IMR-90 (cell line): ENCODE measurements at regions not wholly inside any gene's neighbourhood (a gene's known extent, or its start where the extent isn't known, plus 50 kb on each side); places are given as distances from the start of the nearest gene placed in this dataset.
A peak's percentile ranks its signal among the peaks of the same experiment; 100 is the strongest.

Experiments used
- ATAC-seq: fragments of 200-7000 bp; cut with Tn5 transposase; 2 replicates; pipeline ENCODE4 v1.9.1; 2020; ENCODE audit warnings: low read depth, mild to moderate bottlenecking, moderate library complexity
- BruUV-seq: library from RNA; stranded (reverse); fragments of 400-500 nt; replicated peaks from 2 replicates; lab custom pipeline; 2021; lab: Mats Ljungman, UMichigan
- CTCF ChIA-PET: fragments of 300-600 bp; formaldehyde crosslinking; extraction: SDS; loops from one replicate; lab custom pipeline; 2021; ENCODE audit warnings: antibody characterized with exemption; lab: Yijun Ruan, JAX
- POLR2A ChIA-PET: fragments of 300-600 bp; sonication (Branson Sonifier 250); formaldehyde crosslinking; loops from one replicate; lab custom pipeline; 2022; ENCODE audit warnings: antibody characterized with exemption; ENCODE audit not compliant: unreplicated experiment; lab: Charles Lee
- DNase-seq: peaks from one replicate; pipeline ENCODE4 v3.0.0; 2013
- H2AFZ ChIP-seq: replicated peaks from 2 replicates; pipeline ENCODE3; 2013; ENCODE audit warnings: low read length, mild to moderate bottlenecking; ENCODE audit not compliant: poor library complexity
- H2AK5ac ChIP-seq: 2 replicates; pipeline ENCODE4 v1.6.1; 2013; ENCODE audit warnings: low read depth, low read length, inconsistent platforms
- H2AK9ac ChIP-seq: replicated peaks from 2 replicates; pipeline ENCODE3; 2013; ENCODE audit warnings: mild to moderate bottlenecking, low read depth, low read length, moderate library complexity; ENCODE audit not compliant: poor library complexity
- H2BK120ac ChIP-seq: 2 replicates; pipeline ENCODE4 v1.6.1; 2013; ENCODE audit warnings: low read depth, low read length, inconsistent platforms
- H2BK15ac ChIP-seq: 3 replicates; pipeline ENCODE4 v1.6.1; 2013; ENCODE audit warnings: low read depth, low read length, inconsistent platforms
- H2BK20ac ChIP-seq: 2 replicates; pipeline ENCODE4 v1.6.1; 2013; ENCODE audit warnings: low read depth, mild to moderate bottlenecking, inconsistent platforms, low read length, moderate library complexity
- H2BK5ac ChIP-seq: 2 replicates; pipeline ENCODE4 v1.6.1; 2013; ENCODE audit warnings: mild to moderate bottlenecking, low read depth, low read length, inconsistent platforms; ENCODE audit not compliant: poor library complexity, severe bottlenecking
- H3K14ac ChIP-seq: replicated peaks from 2 replicates; pipeline ENCODE4 v1.6.1; 2013; ENCODE audit warnings: low read depth, low read length, inconsistent platforms
- H3K18ac ChIP-seq: 2 replicates; pipeline ENCODE4 v1.6.1; 2013; ENCODE audit warnings: low read depth, low read length, control low read depth
- H3K23ac ChIP-seq: 2 replicates; pipeline ENCODE4 v1.6.1; 2013; ENCODE audit warnings: low read depth, low read length, inconsistent platforms
- H3K27ac ChIP-seq: 2 replicates; pipeline ENCODE4 v1.5.1; 2013; ENCODE audit warnings: mild to moderate bottlenecking, control low read depth, low read length; ENCODE audit not compliant: insufficient read depth
- H3K27me3 ChIP-seq: 2 replicates; pipeline ENCODE4 v1.6.1; 2013; ENCODE audit warnings: low read length; ENCODE audit not compliant: control insufficient read depth, insufficient read depth
- H3K36me3 ChIP-seq: 2 replicates; pipeline ENCODE4 v1.6.1; 2013; ENCODE audit warnings: low read length, mixed read lengths; ENCODE audit not compliant: control insufficient read depth, insufficient read depth
- H3K4ac ChIP-seq: 2 replicates; pipeline ENCODE4 v1.6.1; 2013; ENCODE audit warnings: low read depth, low read length, inconsistent platforms
- H3K4me1 ChIP-seq: 2 replicates; pipeline ENCODE4 v1.6.1; 2013; ENCODE audit warnings: low read length, mixed read lengths; ENCODE audit not compliant: control insufficient read depth, insufficient read depth
- H3K4me2 ChIP-seq: 2 replicates; pipeline ENCODE4 v1.6.1; 2013; ENCODE audit warnings: low read depth, mild to moderate bottlenecking, control low read depth, low read length, moderate library complexity
- H3K4me3 ChIP-seq: 2 replicates; pipeline ENCODE4 v1.5.1; 2013; ENCODE audit warnings: low read depth, mild to moderate bottlenecking, control low read depth, low read length, moderate library complexity; ENCODE audit not compliant: insufficient read depth
- H3K56ac ChIP-seq: 2 replicates; pipeline ENCODE4 v1.6.1; 2013; ENCODE audit warnings: low read length, inconsistent platforms; ENCODE audit not compliant: insufficient read depth; ENCODE audit errors: extremely low read depth
- H3K79me1 ChIP-seq, 2 experiments: 2 replicates each; pipeline ENCODE4 v1.6.1; 2013; ENCODE audit warnings: low read length in 2 of 2, inconsistent platforms in 1 of 2, low read depth in 1 of 2
- H3K9ac ChIP-seq: 2 replicates; pipeline ENCODE4 v1.6.1; 2013; ENCODE audit warnings: low read depth, low read length, control low read depth
- H3K9me1 ChIP-seq: 2 replicates; pipeline ENCODE4 v1.6.1; 2013; ENCODE audit warnings: low read length, inconsistent platforms; ENCODE audit not compliant: insufficient read depth
- H3K9me3 ChIP-seq: 2 replicates; pipeline ENCODE4 v1.6.1; 2013; ENCODE audit warnings: low read length; ENCODE audit not compliant: control insufficient read depth, insufficient read depth
- H4K20me1 ChIP-seq: 2 replicates; pipeline ENCODE4 v1.6.1; 2013; ENCODE audit warnings: low read length, inconsistent platforms; ENCODE audit not compliant: insufficient read depth
- H4K5ac ChIP-seq: 2 replicates; pipeline ENCODE4 v1.6.1; 2013; ENCODE audit warnings: mild to moderate bottlenecking, low read depth, low read length, control low read depth
- H4K8ac ChIP-seq, 2 experiments: 2 replicates each; pipeline ENCODE4 v1.6.1; 2013; ENCODE audit warnings: low read depth in 2 of 2, low read length in 2 of 2, control low read depth in 1 of 2, inconsistent platforms in 1 of 2
- H4K91ac ChIP-seq: 2 replicates; pipeline ENCODE4 v1.6.1; 2013; ENCODE audit warnings: low read depth, low read length, inconsistent platforms; ENCODE audit not compliant: insufficient read depth
- BHLHE40 ChIP-seq: fragments of 150-350 bp; IDR thresholded peaks from 2 replicates; pipeline ENCODE4 v1.6.1; 2016; ENCODE audit warnings: mild to moderate bottlenecking, low read depth, low read length
- CEBPB ChIP-seq: IDR thresholded peaks from 2 replicates; pipeline ENCODE4 v1.6.1; 2012; ENCODE audit warnings: low read depth, low read length, improper control_type of control experiment
- CHD1 ChIP-seq: IDR thresholded peaks from 2 replicates; pipeline ENCODE4 v1.6.1; 2012; ENCODE audit warnings: low read depth, low read length, improper control_type of control experiment
- FOS ChIP-seq: fragments of 150-350 bp; IDR thresholded peaks from 2 replicates; pipeline ENCODE4 v1.6.1; 2016; ENCODE audit warnings: low read depth, low read length
- MAZ ChIP-seq: IDR thresholded peaks from 2 replicates; pipeline ENCODE4 v1.6.1; 2012; ENCODE audit warnings: low read depth, mild to moderate bottlenecking, low read length, improper control_type of control experiment, moderate library complexity, borderline replicate concordance
- MXI1 ChIP-seq: IDR thresholded peaks from 2 replicates; pipeline ENCODE4 v1.6.1; 2012; ENCODE audit warnings: low read depth, mild to moderate bottlenecking, low read length, moderate library complexity, borderline replicate concordance
- NFE2L2 ChIP-seq: fragments of 150-350 bp; IDR thresholded peaks from 2 replicates; pipeline ENCODE4 v1.6.1; 2016; ENCODE audit warnings: low read depth, mild to moderate bottlenecking, low read length
- POLR2A ChIP-seq: IDR thresholded peaks from 2 replicates; pipeline ENCODE4 v1.6.1; 2012; ENCODE audit warnings: mild to moderate bottlenecking, low read depth, low read length
- RCOR1 ChIP-seq: IDR thresholded peaks from 2 replicates; pipeline ENCODE4 v1.6.1; 2012; ENCODE audit warnings: mild to moderate bottlenecking, low read length, improper control_type of control experiment; ENCODE audit not compliant: insufficient replicate concordance
- RFX5 ChIP-seq: IDR thresholded peaks from 2 replicates; pipeline ENCODE4 v1.8.0; 2012; ENCODE audit warnings: low read depth, mild to moderate bottlenecking, low read length, moderate library complexity
- SMC3 ChIP-seq: fragments of 150-350 bp; IDR thresholded peaks from 2 replicates; pipeline ENCODE4 v1.6.1; 2016; ENCODE audit warnings: low read depth, mild to moderate bottlenecking, antibody characterized with exemption, low read length, moderate library complexity
- WGBS, 2 experiments: methylation state at CpG; one replicate each; pipeline versions ENCODE4 v1.1.5 to v1.1.7; 2013; ENCODE audit warnings: missing lambda C conversion rate in 2 of 2; ENCODE audit not compliant: insufficient read length in 1 of 2; ENCODE audit errors: extremely low coverage in 2 of 2; 5-methylcytosine and 5-hydroxymethylcytosine counted together
- dilution Hi-C: fragments of 300-500 bp; cut with HindIII; formaldehyde crosslinking; loops from one replicate; pipeline ENCODE4 v1.14.3; 2018; ENCODE audit warnings: low sequenced_read_pairs; ENCODE audit not compliant: unreplicated experiment
- in situ Hi-C: fragments of 300-500 bp; cut with MboI; formaldehyde crosslinking; loops from 3 replicates; pipeline ENCODE4 v1.14.3; 2019; ENCODE audit warnings: low sequenced_read_pairs, inconsistent platforms, mixed read lengths
- intact Hi-C: fragments of 100-400 bp; cut with micrococcal nuclease; formaldehyde crosslinking; loops from 2 replicates; pipeline ENCODE4 v1.10.0; 2022
- TF ChIP-seq, protein P1 (sequence below): fragments of 150-350 bp; IDR thresholded peaks from 2 replicates; pipeline ENCODE4 v1.6.1; 2017; ENCODE audit warnings: mild to moderate bottlenecking, antibody characterized with exemption, low read length, low read depth
- TF ChIP-seq, protein P2 (sequence below): conservative IDR thresholded peaks from 2 replicates; pipeline ENCODE4 v1.5.1; 2012; ENCODE audit warnings: mild to moderate bottlenecking, low read depth, low read length, improper control_type of control experiment
- TF ChIP-seq, protein P3 (sequence below): fragments of 150-350 bp; IDR thresholded peaks from 2 replicates; pipeline ENCODE4 v1.6.1; 2016; ENCODE audit warnings: low read depth, mild to moderate bottlenecking, low read length, moderate library complexity, borderline replicate concordance

DNA sequence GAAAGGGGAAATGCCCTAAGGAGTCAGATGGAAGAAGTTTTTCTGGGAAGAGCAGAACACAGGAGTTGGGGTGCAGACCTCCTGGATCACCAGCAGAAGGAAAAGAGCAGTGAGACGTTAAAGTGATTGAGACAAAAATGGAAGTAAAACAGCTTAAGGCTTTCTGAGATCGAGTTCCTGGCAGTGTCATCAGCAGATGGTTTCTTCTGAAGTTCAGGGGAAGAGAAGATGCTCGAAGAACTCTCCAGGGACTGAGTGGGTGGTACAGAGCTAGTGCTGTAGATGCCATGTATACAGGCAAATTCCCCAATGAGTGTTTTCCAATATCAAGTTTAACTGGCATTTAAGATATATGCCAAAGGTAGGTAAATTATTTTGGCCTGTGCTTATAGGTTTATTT is 272.2 kb upstream of the KLF12 start:
- TF ChIP-seq RCOR1 (no peak), CHD1 (no peak), RFX5 (no peak), CEBPB (no peak), FOS (no peak), POLR2A (no peak), SMC3 (no peak), BHLHE40 (no peak), MXI1 (no peak), NFE2L2 (no peak), MAZ (no peak)
- TF ChIP-seq, protein P1, sequence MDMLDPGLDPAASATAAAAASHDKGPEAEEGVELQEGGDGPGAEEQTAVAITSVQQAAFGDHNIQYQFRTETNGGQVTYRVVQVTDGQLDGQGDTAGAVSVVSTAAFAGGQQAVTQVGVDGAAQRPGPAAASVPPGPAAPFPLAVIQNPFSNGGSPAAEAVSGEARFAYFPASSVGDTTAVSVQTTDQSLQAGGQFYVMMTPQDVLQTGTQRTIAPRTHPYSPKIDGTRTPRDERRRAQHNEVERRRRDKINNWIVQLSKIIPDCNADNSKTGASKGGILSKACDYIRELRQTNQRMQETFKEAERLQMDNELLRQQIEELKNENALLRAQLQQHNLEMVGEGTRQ = no peak
- TF ChIP-seq, protein P2, sequence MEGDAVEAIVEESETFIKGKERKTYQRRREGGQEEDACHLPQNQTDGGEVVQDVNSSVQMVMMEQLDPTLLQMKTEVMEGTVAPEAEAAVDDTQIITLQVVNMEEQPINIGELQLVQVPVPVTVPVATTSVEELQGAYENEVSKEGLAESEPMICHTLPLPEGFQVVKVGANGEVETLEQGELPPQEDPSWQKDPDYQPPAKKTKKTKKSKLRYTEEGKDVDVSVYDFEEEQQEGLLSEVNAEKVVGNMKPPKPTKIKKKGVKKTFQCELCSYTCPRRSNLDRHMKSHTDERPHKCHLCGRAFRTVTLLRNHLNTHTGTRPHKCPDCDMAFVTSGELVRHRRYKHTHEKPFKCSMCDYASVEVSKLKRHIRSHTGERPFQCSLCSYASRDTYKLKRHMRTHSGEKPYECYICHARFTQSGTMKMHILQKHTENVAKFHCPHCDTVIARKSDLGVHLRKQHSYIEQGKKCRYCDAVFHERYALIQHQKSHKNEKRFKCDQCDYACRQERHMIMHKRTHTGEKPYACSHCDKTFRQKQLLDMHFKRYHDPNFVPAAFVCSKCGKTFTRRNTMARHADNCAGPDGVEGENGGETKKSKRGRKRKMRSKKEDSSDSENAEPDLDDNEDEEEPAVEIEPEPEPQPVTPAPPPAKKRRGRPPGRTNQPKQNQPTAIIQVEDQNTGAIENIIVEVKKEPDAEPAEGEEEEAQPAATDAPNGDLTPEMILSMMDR = no peak
- TF ChIP-seq, protein P3, sequence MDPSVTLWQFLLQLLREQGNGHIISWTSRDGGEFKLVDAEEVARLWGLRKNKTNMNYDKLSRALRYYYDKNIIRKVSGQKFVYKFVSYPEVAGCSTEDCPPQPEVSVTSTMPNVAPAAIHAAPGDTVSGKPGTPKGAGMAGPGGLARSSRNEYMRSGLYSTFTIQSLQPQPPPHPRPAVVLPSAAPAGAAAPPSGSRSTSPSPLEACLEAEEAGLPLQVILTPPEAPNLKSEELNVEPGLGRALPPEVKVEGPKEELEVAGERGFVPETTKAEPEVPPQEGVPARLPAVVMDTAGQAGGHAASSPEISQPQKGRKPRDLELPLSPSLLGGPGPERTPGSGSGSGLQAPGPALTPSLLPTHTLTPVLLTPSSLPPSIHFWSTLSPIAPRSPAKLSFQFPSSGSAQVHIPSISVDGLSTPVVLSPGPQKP = no peak
- Histone ChIP-seq H3K4me2 (0 out of 2 replicates have a peak overlapping the region, but pooled peaks have one; percentile 22), H3K23ac (no peak overlapping the region), H4K20me1 (no peaks in the 10 kb centered on the region), H3K4me3 (no peak overlapping the region), H3K4ac (no peak overlapping the region), H3K4me1 (no peaks in the 10 kb centered on the region), H3K79me1 (no peaks in the 10 kb centered on the region), H4K8ac (no peak overlapping the region), H3K9me3 (no peaks in the 10 kb centered on the region), H2BK120ac (no peak overlapping the region), H2BK5ac (no peak overlapping the region), H3K36me3 (no peaks in the 10 kb centered on the region), H3K56ac (no peak overlapping the region), H2AK9ac (no peak overlapping the region), H4K91ac (no peak overlapping the region), H2AK5ac (no peak overlapping the region), H3K9me1 (no peaks in the 10 kb centered on the region), H3K27me3 (no peaks in the 10 kb centered on the region; the same call in 1 of the 2 replicates), H2BK20ac (no peak overlapping the region), H3K9ac (no peak overlapping the region), H2BK15ac (no peak overlapping the region), H3K27ac (no peak overlapping the region), H4K5ac (no peak overlapping the region), H3K14ac (no peak overlapping the region), H2AFZ (no peak overlapping the region), H3K18ac (no peak overlapping the region)
- intact Hi-C loops (no loop called here), in situ Hi-C loops (no loop called here), dilution Hi-C loops (no loop called here)
- no TSS peak for BruUV-seq
- POLR2A ChIA-PET = no interaction called here
- 61% methylated on average over 2 of the region's 3 CpGs; no CpG with 5 or more reads in 1 of the 2 experiments for WGBS, 2 experiments
- CTCF ChIA-PET = no interaction called here
- no peak for DNase-seq
- ATAC-seq = no peak
